HEK293 (cell line): ENCODE measurements at regions not wholly inside any gene's neighbourhood (a gene's known extent, or its start where the extent isn't known, plus 50 kb on each side); places are given as distances from the start of the nearest gene placed in this dataset.
A peak's percentile ranks its signal among the peaks of the same experiment; 100 is the strongest.
"Not testable (repeated sequence)": the region's sequence is repeated elsewhere in the genome, so short reads cannot be mapped to it uniquely, and the experiment has no call there.

Experiments
- CTCF ChIA-PET: fragments of 350-600 bp; formaldehyde crosslinking; extraction: SDS; loops from one replicate; lab custom pipeline; 2021; ENCODE audit warnings: antibody characterized with exemption; lab: Yijun Ruan, JAX
- POLR2A ChIA-PET: fragments of 300-600 bp; formaldehyde crosslinking; extraction: SDS; loops from one replicate; lab custom pipeline; 2020; ENCODE audit warnings: antibody characterized with exemption, inconsistent platforms; lab: Yijun Ruan, JAX
- H3K27ac ChIP-seq: fragments of 200-500 bp; sonication (Bioruptor generic); 2 replicates; pipeline ENCODE4 v1.5.1; 2014; ENCODE audit warnings: low read depth, low read length, control low read depth, inconsistent platforms; ENCODE audit errors: extremely low read depth
- H3K36me3 ChIP-seq, 2 experiments: fragments of 200-500 bp in 1 of 2; sonication (Bioruptor generic) in 1 of 2; 1 replicate in 1 of 2; 2 replicates in 1 of 2; pipeline ENCODE4 v1.5.1; 2014 to 2017; ENCODE audit warnings: inconsistent platforms in 2 of 2, low read length in 2 of 2; ENCODE audit not compliant: control insufficient read depth in 2 of 2, insufficient read depth in 1 of 2
- H3K4me1 ChIP-seq: fragments of 200-500 bp; sonication (Bioruptor generic); 2 replicates; pipeline ENCODE4 v1.5.1; 2014; ENCODE audit warnings: mild to moderate bottlenecking, low read length, inconsistent platforms; ENCODE audit not compliant: control insufficient read depth, insufficient read depth
- H3K4me3 ChIP-seq: 2 replicates; pipeline ENCODE4 v1.5.1; 2011; ENCODE audit warnings: low read depth, mild to moderate bottlenecking, control low read depth, low read length, moderate library complexity
- H3K9me3 ChIP-seq: fragments of 200-500 bp; sonication (Bioruptor generic); 2 replicates; pipeline ENCODE4 v1.5.1; 2014; ENCODE audit warnings: low read depth, low read length, inconsistent platforms; ENCODE audit not compliant: control insufficient read depth, insufficient read depth
- PRDM1 ChIP-seq: fragments of 450-650 bp; formaldehyde crosslinking; IDR thresholded peaks from 2 replicates; pipeline ENCODE4; 2016; ENCODE audit warnings: missing biosample characterization, missing genetic modification characterization
- ZNF366 ChIP-seq: fragments of 450-650 bp; formaldehyde crosslinking; conservative IDR thresholded peaks from 2 replicates; pipeline ENCODE4 v1.5.1; 2016; ENCODE audit warnings: missing biosample characterization, missing genetic modification characterization

DNA sequence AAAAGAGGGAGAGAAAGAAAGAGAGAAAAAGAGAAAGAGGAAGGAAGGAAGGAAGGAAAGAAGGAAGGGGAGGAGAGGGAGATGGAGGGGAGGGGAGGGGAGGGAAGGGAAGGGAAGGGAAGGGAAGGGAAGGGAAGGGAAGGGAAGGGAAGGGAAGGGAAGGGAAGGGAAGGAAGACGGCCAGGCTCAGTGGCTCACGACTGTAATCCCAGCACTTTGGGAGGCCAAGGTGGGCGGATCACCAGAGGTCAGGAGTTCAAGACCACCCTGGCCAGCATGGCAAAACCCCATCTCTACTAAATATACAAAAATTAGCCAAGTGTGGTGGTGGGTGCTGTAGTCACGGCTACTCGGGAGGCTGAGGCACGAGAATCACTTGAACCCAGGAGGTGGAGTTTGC is 64.8 kb downstream of the RPS15A start:
- H3K36me3 ChIP-seq, H3K9me3 ChIP-seq, POLR2A ChIA-PET, H3K4me3 ChIP-seq, H3K4me1 ChIP-seq, H3K27ac ChIP-seq, CTCF ChIA-PET: not testable (repeated sequence)

DNA sequence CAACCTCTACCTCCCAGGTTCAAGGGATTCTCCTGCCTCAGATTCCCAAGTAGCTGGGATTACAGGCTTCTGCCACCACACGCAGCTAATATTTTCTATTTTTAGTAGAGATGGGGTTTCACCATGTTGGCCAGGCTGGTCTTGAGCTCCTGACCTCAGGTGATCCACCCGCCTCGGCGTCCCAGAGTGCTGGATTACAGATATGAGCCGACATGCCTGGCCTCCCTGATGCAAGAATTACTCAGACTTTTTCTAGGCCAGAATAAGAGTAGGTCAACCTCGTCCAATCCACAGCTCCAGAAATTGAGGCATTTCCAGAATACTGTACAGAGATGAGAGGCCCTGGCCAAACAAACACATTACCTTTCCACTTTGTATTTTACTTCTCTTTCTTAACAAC is 70.2 kb downstream of the RPS15A start:
- not testable (repeated sequence) for H3K27ac ChIP-seq

DNA sequence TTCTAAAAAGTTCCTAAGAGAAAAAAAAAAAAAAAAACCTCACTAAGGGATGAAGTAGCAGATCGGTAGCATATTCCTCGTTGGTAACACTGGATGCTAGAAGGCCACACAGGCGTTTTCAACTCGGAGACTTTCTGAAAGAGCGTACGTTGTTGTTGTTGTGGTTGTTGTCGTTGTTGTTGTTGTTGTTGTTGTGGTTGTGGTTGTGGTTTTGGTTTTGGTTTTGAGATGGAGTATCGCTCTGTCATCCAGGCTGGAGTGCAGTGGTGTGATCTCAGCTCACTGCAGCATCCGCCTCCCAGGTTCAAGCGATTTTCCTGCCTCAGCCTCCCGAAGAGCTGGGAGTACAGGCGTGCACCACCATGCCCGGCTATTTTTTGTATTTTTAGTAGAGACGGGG is 77.6 kb downstream of the RPS15A start:
- H3K27ac ChIP-seq, H3K4me3 ChIP-seq, H3K4me1 ChIP-seq, H3K9me3 ChIP-seq, POLR2A ChIA-PET, CTCF ChIA-PET, H3K36me3 ChIP-seq: not testable (repeated sequence)

More for the DNA sequence above, 70.2 kb downstream of the RPS15A start:
- CTCF ChIA-PET, H3K9me3 ChIP-seq, H3K4me3 ChIP-seq, POLR2A ChIA-PET, H3K36me3 ChIP-seq, H3K4me1 ChIP-seq: not testable (repeated sequence)

DNA sequence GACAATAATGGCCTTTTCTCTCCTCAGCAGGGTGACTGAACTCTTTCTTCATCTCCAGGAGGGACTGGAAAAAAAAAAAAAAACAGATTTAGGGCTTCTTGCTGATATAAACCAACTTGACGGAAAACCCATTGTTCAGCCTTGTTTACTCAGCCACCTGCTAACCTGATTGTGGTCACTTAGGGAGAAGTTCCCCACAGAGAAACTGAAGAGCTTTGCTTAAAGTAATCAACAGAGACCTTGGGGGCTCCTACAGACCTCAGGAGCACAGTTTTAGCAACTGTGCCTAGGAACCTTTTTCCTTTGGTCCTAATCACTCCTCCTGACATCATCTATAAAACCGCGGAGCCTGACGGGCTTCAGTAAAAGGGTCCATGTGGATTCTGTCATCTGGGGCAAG is 79.5 kb downstream of the RPS15A start:
- CTCF ChIA-PET, H3K36me3 ChIP-seq, H3K4me1 ChIP-seq, H3K4me3 ChIP-seq, H3K27ac ChIP-seq, POLR2A ChIA-PET, H3K9me3 ChIP-seq: not testable (repeated sequence)

DNA sequence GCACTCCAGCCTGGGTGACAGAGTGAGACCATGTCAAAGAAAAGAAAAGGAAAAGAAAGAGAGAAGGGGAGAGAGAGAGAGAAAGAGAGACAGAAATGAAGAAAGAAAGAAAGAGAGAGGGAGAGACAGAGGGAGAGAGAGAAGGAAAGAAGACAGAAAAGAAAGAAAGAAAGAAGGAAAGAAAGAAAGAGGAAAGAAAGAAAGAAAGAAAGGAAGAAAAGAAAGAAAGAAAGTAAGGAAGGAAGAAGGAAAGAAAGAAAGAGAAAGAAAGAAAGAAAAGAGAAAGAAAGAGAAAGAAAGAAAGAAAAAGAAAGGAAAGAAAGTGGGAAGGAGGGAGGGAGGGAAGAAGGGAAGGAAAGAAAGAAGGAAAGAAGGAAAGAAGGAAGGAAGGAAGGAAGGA is 88.9 kb downstream of the RPS15A start:
- H3K27ac ChIP-seq, H3K4me1 ChIP-seq, H3K36me3 ChIP-seq, POLR2A ChIA-PET, H3K9me3 ChIP-seq, H3K4me3 ChIP-seq, CTCF ChIA-PET: not testable (repeated sequence)
- TF ChIP-seq PRDM1 (tag by site-specific recombination) (peak; percentile 76), ZNF366 (tag by site-specific recombination) (peak; percentile 66)

DNA sequence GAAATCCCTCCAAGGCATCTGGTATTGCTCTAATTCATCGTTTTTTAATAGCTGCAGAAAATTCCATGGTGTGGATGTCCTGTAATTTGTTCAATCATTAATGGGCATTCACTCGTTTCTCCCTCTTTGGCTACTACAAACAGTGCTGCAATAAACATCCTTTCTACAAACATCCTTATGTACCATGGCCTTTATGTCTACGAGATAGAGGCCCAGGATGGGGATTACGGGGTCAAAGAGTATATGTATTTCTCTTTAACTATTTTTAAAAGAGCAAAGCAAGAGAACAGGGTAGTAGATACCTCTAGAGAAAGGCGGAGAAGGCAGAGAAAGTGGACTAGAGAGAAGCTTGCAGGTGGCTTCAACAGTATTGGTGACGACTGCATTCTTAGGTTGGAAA is 94.1 kb downstream of the RPS15A start:
- H3K36me3 ChIP-seq, POLR2A ChIA-PET, H3K4me1 ChIP-seq, CTCF ChIA-PET, H3K27ac ChIP-seq, H3K4me3 ChIP-seq, H3K9me3 ChIP-seq: not testable (repeated sequence)

DNA sequence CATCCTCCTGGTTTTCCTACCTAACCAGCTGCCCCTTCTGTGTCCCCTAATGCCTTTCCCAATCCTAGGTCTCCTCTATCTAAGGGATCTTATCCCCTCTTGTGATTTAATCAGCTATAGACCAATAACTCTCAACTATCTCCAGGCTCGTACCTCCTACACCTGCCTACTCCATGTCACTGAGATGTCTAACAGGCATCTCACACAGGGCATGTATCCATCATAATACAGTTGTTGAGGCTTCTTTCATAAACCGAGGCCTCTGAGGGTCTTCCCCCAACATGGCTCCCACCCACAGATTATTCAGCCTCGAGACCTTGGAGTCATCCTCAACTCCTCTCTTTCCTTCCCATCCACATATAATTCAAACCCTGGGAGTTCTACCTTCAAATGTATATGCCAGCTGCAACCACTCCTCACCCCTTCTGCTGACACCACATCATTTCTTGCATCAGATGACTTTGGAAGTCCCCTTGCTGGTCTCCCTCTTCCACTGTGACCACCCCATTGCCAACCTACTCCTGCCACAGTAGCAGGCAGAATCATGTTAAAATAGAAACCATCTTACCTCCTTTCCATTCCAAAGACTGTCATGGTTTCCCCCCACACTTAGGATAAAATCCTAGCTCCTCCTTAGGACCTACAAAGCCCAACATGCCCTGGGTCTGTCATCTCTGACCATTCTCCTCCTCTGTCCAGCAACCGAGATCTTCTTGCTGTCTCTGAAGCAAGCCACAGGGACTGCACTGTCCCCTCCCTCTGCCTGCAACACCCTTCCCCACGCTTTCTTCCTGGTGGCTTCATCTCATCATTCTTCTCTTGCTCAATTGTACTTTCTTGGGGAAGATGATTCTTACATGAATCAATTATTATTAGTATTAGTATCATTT is 103.8 kb downstream of the RPS15A start:
- H3K4me3 ChIP-seq, CTCF ChIA-PET, H3K9me3 ChIP-seq, H3K36me3 ChIP-seq, H3K27ac ChIP-seq, H3K4me1 ChIP-seq, POLR2A ChIA-PET: not testable (repeated sequence)

DNA sequence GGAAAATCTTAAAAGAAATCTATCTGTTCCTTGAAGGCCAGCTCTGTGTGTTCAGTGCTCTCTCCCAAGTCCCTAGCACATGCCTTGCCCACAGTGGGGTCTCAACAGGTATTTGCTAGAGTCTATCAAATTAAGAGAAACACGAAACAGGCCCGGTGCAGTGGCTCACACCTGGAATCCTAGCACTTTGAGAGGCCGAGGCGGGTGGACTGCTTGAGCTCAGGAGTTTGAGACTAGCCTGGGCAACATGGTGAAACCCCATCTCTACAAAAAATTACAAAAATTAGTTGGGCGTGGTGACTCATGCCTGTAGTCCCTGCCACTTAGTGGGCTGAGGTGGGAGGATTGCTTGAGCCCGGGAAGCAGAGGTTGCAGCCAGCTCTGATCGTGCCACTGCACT is 83.9 kb upstream of the NOMO2 start:
- CTCF ChIA-PET, H3K36me3 ChIP-seq, H3K9me3 ChIP-seq, POLR2A ChIA-PET, H3K4me1 ChIP-seq, H3K4me3 ChIP-seq, H3K27ac ChIP-seq: not testable (repeated sequence)

DNA sequence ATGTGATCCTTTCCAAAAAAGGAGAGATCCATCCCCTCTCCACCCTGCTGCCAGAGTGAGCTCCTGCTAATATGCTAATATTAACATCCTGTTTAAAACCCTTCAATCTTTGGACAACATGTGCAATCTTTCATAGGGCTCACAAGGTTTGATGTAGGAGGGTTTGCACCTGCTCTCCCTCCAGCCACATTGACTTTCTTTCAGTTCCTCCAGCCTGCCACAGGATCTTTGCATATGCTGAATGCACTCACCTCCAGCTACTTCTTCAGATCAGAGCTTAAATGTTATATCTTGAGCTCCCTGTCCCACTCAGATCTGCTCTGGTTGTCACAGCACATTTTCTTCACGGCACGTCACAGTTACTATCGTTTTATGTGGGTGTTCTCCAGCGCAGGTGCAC is 75.0 kb upstream of the NOMO2 start:
- CTCF ChIA-PET, H3K36me3 ChIP-seq, H3K27ac ChIP-seq, H3K9me3 ChIP-seq, H3K4me3 ChIP-seq, POLR2A ChIA-PET, H3K4me1 ChIP-seq: not testable (repeated sequence)

DNA sequence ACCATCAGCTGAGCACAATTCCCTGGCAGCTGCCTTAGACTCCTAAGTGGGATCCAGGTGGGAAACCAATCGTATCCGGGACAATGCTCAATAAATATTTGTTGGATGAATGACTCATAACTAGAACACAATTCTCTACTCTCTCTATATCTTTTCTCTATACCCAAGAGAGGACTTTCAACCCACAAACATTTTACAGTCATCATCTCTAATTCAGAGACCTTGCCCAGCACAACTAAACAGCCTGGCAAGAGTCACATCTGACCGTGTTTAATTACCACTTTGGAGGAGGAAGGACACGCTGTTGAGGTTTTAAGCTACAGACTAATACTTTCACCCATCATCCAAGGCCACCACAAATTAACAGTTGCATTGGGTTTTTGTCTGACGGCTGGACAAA is 74.3 kb upstream of the NOMO2 start:
- H3K4me3 ChIP-seq, CTCF ChIA-PET, H3K27ac ChIP-seq, H3K36me3 ChIP-seq, H3K9me3 ChIP-seq, POLR2A ChIA-PET, H3K4me1 ChIP-seq: not testable (repeated sequence)

DNA sequence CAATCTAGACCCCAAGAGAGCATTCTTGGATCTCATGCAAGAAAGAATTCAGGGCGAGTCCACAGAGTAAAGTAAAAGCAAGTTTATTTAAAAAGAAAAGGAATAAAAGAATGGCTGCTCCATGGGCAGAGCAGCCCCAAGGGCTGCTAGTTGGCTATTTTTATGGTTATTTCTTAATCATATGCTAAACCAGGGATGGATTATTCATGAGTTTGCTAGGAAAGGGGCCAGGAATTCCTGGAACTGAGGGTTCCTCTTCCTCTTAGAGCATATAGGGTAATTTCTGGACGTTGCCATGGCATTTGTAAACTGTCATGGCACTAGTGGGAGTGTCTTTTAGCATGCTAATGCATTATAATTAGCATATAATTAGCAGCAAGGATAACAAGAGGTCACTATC is 73.1 kb upstream of the NOMO2 start:
- H3K4me3 ChIP-seq, H3K9me3 ChIP-seq, H3K4me1 ChIP-seq, POLR2A ChIA-PET, H3K36me3 ChIP-seq, CTCF ChIA-PET, H3K27ac ChIP-seq: not testable (repeated sequence)
